Ovary (tissue), 7 donors: ENCODE measurements at regions not wholly inside any gene's neighbourhood (a gene's known extent, or its start where the extent isn't known, plus 50 kb on each side); places are given as distances from the start of the nearest gene placed in this dataset.

ENCODE experiments used
- DNase-seq, 5 donors: peaks; one replicate each; pipeline ENCODE4 v3.0.0-alpha.2; 2019 to 2020
- H3K27ac ChIP-seq, 2 donors: fragments of 200-600 bp; one replicate each; pipeline versions ENCODE4 v1.5.1 to v1.8.0; 2019 to 2022
- H3K27me3 ChIP-seq: fragments of 200-600 bp; one replicate; pipeline ENCODE4 v1.8.0; 2022
- H3K36me3 ChIP-seq: fragments of 200-600 bp; sonication (generic); one replicate; pipeline ENCODE4 v1.5.1; 2019
- H3K4me1 ChIP-seq: one replicate; pipeline ENCODE4 v1.8.1; 2013; ENCODE audit warnings: mild to moderate bottlenecking, moderate library complexity; ENCODE audit not compliant: insufficient read depth
- H3K4me3 ChIP-seq: fragments of 200-600 bp; sonication (generic); one replicate; pipeline ENCODE4 v1.5.1; 2017
- H3K9me3 ChIP-seq, 2 donors: fragments of 200-600 bp in 1 of 2; sonication (generic) in 1 of 2; one replicate each; pipeline versions ENCODE4 v1.5.1 to v1.8.1; 2013 to 2019; ENCODE audit warnings: mild to moderate bottlenecking in 1 of 2, moderate library complexity in 1 of 2
- EP300 ChIP-seq: sonication (generic); formaldehyde crosslinking; IDR thresholded peaks from one replicate; pipeline ENCODE4 v1.6.1; 2017; ENCODE audit warnings: antibody characterized with exemption
- POLR2A ChIP-seq: fragments of 450-650 bp; IDR thresholded peaks from one replicate; pipeline ENCODE4 v1.6.1; 2017; ENCODE audit warnings: antibody characterized with exemption, mild to moderate bottlenecking, moderate library complexity
- WGBS, 3 donors: extraction: QIAGEN DNeasy Blood & Tissue Kit in 1 of 3; methylation state at CpG; one replicate each; pipeline versions ENCODE4 v1.1.5 to v1.1.7; 2013 to 2017; 5-methylcytosine and 5-hydroxymethylcytosine counted together
- intact Hi-C, 4 donors: fragments of 100-400 bp; cut with DNase I; formaldehyde crosslinking; loops; one replicate each; pipeline versions ENCODE4 v1.11.0 to v1.15.1; 2022 to 2023
- TF ChIP-seq, protein P1 (sequence below), 3 donors: fragments of 450-650 bp in 2 of 3; fragments of 200-600 bp in 1 of 3; IDR thresholded peaks; one replicate each; pipeline versions ENCODE4 v1.5.1 to v1.8.0; 2016 to 2022; ENCODE audit warnings: antibody characterized with exemption in 3 of 3, mild to moderate bottlenecking in 1 of 3
- donor health status: DM: no; HTN: no; CAD: no; lungs with moderate emphysema.
- donor health status: DM: no; HTN: no; CAD: no.
- donor health status: Bipolar disorder and iron deficiency.
- donor health status: DM: no; HTN: no; CAD: no.
- donor health status: DM: yes; HTN: yes; CAD: no.

DNA sequence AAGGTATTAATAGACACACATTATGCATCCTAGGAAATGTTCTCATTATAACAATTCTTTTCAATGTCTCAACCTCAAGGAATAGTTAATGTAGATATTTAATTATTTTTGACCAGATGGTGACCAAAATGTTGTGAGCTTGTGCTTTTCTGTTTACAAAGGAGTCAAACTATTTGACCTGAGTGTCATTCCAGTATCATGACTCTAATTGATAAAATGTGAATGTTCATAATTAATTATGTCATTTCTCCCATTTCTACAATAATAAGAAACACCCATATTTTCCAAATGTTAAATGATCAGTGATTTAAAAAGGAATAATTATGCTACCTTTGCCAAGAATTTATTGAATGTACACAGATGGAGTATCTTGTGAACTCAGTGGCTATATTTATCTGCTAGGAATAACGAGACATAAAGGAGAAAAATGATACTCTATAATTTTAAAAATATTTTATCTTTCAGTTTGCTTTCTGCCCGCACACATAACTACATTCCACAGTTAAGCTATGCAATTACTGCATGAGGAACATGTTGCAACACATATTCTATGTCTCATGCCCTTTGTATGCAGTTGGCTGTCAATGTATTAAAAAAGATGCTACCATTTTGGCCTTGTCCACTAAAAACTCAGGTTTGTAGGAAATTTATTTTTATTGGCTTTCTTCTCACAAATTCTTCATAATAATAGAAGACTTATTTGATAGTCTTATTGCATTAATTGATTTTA lies 376.7 kb upstream of the CCDC179 start:
- DNase-seq: no peak
- no peak overlapping the region for H3K27ac ChIP-seq
- intact Hi-C loops: no loop called here
- H3K27me3 ChIP-seq: no peaks in the 10 kb centered on the region
- H3K9me3 ChIP-seq: no peaks in the 10 kb centered on the region
- H3K4me1 ChIP-seq: no peaks in the 10 kb centered on the region
- WGBS, 3 donors: 23 to 36% (median 24%) methylated on average over 2 of the region's 2 CpGs
- H3K4me3 ChIP-seq: no peak overlapping the region
- TF ChIP-seq EP300: no peak
- TF ChIP-seq POLR2A: no peak
- TF ChIP-seq, protein P1, sequence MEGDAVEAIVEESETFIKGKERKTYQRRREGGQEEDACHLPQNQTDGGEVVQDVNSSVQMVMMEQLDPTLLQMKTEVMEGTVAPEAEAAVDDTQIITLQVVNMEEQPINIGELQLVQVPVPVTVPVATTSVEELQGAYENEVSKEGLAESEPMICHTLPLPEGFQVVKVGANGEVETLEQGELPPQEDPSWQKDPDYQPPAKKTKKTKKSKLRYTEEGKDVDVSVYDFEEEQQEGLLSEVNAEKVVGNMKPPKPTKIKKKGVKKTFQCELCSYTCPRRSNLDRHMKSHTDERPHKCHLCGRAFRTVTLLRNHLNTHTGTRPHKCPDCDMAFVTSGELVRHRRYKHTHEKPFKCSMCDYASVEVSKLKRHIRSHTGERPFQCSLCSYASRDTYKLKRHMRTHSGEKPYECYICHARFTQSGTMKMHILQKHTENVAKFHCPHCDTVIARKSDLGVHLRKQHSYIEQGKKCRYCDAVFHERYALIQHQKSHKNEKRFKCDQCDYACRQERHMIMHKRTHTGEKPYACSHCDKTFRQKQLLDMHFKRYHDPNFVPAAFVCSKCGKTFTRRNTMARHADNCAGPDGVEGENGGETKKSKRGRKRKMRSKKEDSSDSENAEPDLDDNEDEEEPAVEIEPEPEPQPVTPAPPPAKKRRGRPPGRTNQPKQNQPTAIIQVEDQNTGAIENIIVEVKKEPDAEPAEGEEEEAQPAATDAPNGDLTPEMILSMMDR (IDR thresholded peaks at IDR 0.05): no peak
- H3K36me3 ChIP-seq: no peaks in the 10 kb centered on the region

DNA sequence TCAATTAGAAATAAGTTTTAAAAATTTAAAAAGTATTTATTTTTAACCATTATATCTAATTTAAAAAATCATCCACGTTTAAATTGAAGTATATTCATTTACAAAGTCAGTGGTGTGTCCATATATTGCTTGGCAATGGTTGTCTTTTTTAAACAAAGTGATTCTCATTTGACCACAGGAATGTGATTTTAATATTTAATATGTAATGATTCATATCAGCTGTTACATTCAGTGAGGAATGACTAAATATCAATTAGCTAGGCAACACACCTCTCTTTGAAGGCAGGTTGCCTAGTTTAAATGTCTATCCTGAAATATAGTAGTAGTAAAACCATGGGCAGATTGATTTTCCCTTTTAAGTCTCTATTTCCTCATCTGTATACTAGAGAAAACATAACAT lies 392.2 kb upstream of the CCDC179 start:
- WGBS, 3 donors: 59 to 75% (median 63%) methylated on average over 1 of the region's 1 CpG
- TF ChIP-seq POLR2A (no peak), EP300 (no peak)
- TF ChIP-seq, protein P1 (IDR thresholded peaks at IDR 0.05): no peak
- DNase-seq: no peak
- Histone ChIP-seq H3K27me3 (no peaks in the 10 kb centered on the region), H3K4me3 (no peak overlapping the region), H3K36me3 (no peaks in the 10 kb centered on the region), H3K9me3 (no peaks in the 10 kb centered on the region), H3K27ac (no peak overlapping the region), H3K4me1 (no peaks in the 10 kb centered on the region)
- intact Hi-C loops: no loop called here

DNA sequence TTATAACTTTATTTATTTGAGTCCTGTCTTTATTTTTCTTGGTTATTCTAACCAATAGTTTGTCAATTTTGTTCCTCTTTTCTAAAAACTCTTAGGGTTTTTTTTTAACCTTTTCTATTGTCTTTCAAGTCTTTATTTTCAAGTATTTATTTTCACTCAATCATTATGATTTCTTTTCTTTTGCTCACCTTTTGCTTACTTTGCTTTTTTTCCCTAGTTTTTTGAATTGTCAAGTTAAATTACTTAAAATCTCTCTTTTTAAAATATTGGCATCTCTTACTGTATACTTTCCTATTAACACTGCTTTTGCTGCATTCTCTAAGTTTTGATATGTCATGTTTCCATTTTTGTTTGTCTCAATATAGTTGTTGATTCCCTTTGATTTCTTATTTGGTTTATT lies 396.8 kb upstream of the CCDC179 start:
- no peaks in the 10 kb centered on the region for H3K4me1 ChIP-seq
- TF ChIP-seq, protein P1 (IDR thresholded peaks at IDR 0.05): no peak
- TF ChIP-seq POLR2A (no peak), EP300 (no peak)

GRCh38 chr11:23257556-23257955 lies 397.3 kb upstream of the CCDC179 start:
- Histone ChIP-seq H3K4me3 (no peak overlapping the region), H3K27me3 (no peaks in the 10 kb centered on the region), H3K36me3 (no peaks in the 10 kb centered on the region), H3K9me3 (no peaks in the 10 kb centered on the region), H3K27ac (no peak overlapping the region), H3K4me1 (no peaks in the 10 kb centered on the region)
- intact Hi-C loops: no loop called here
- no peak for DNase-seq
- no peak for TF ChIP-seq EP300
- no peak for TF ChIP-seq POLR2A
- TF ChIP-seq, protein P1 (IDR thresholded peaks at IDR 0.05): no peak

More for the DNA sequence above, 396.8 kb upstream of the CCDC179 start:
- no peak for DNase-seq
- Histone ChIP-seq H3K27ac (no peak overlapping the region), H3K36me3 (no peaks in the 10 kb centered on the region), H3K9me3 (no peaks in the 10 kb centered on the region), H3K4me3 (no peak overlapping the region), H3K27me3 (no peaks in the 10 kb centered on the region)
- intact Hi-C loops: no loop called here
